ENCODE measurements at regions not wholly inside any gene's neighbourhood (a gene's known extent, or its start where the extent isn't known, plus 50 kb on each side); places are given as distances from the start of the nearest gene placed in this dataset.

DNA sequence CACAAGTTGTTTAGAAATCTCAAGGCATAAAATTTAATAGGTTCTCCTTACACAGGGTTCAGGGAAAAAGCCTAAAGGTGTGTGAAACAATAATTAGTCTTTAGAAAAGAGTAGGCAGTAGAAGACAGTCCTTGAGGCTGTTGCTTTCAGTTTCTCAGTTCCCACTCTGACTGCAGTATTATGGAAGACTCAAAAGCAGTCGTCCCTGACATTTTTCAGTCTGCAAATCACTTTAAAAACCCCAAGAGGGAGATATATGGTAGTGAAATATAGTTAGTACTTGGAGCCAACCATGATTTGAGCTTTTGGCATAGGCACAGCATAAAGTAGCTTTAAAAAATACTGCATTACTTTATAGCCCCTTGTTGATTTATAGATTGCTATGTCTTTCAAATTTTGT is 299.7 kb downstream of the OLFM3 start:
- Mint-ChIP-seq H3K9me3 (ENCODE audit: unreplicated experiment) (no peaks in the 10 kb centered on the region), H3K27me3 (ENCODE audit: unreplicated experiment) (peaks cover 5% of the 10 kb centered on the region), H3K36me3 (ENCODE audit: unreplicated experiment) (no peaks in the 10 kb centered on the region), H3K4me3 (ENCODE audit: unreplicated experiment) (no peak overlapping the region), H3K27ac (ENCODE audit: unreplicated experiment) (no peak overlapping the region), H3K4me1 (ENCODE audit: unreplicated experiment) (no peaks in the 10 kb centered on the region)
- TF ChIP-seq, protein P1, sequence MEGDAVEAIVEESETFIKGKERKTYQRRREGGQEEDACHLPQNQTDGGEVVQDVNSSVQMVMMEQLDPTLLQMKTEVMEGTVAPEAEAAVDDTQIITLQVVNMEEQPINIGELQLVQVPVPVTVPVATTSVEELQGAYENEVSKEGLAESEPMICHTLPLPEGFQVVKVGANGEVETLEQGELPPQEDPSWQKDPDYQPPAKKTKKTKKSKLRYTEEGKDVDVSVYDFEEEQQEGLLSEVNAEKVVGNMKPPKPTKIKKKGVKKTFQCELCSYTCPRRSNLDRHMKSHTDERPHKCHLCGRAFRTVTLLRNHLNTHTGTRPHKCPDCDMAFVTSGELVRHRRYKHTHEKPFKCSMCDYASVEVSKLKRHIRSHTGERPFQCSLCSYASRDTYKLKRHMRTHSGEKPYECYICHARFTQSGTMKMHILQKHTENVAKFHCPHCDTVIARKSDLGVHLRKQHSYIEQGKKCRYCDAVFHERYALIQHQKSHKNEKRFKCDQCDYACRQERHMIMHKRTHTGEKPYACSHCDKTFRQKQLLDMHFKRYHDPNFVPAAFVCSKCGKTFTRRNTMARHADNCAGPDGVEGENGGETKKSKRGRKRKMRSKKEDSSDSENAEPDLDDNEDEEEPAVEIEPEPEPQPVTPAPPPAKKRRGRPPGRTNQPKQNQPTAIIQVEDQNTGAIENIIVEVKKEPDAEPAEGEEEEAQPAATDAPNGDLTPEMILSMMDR (IDR thresholded peaks at IDR 0.05): no peak
- DNase-seq (ENCODE audit: extremely low spot score, unreplicated experiment): no peak

DNA sequence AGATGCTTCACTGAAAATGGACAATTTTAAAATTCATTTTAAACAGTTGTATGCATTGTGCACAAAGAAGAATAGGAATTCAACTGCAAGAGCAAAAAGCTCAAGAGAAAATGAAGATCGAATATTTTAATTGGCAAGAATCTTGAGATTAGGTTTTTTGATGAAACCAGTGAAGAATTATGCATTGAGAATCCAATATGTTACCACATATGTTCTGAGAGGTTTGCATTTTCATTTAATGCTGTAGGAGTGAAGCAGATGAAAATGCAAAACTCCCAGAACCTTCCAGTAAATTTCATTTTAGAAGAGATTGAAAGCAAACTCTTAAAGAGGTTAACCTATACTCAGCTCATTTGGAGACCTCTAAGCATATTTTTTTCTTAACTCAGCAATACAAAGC is 298.0 kb downstream of the OLFM3 start:
- Mint-ChIP-seq H3K27ac (ENCODE audit: unreplicated experiment) (no peak overlapping the region), H3K27me3 (ENCODE audit: unreplicated experiment) (peaks cover 5% of the 10 kb centered on the region), H3K4me1 (ENCODE audit: unreplicated experiment) (no peaks in the 10 kb centered on the region), H3K4me3 (ENCODE audit: unreplicated experiment) (no peak overlapping the region), H3K36me3 (ENCODE audit: unreplicated experiment) (no peaks in the 10 kb centered on the region), H3K9me3 (ENCODE audit: unreplicated experiment) (no peaks in the 10 kb centered on the region)
- DNase-seq (ENCODE audit: extremely low spot score, unreplicated experiment): no peak
- TF ChIP-seq, protein P1 (IDR thresholded peaks at IDR 0.05): no peak

DNA sequence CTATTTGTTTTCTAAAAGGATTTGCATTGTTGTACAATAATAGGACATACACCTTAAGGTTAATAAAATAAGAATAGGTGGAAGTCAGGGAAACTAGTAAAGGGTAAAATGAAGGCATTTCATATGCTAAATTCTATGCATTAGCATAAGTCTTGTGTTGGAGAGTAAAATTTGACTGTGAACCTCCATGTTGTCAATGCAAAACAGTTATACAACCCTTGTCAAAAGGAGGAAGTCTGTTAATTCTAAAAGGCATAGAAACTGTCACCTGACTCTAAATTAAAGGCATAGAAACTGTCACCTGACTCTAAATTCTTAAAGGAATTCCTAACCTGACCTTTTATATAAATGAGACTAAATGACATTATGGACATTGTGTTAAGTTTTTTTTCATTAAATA is 291.8 kb downstream of the OLFM3 start:
- Mint-ChIP-seq H3K36me3 (ENCODE audit: unreplicated experiment) (no peaks in the 10 kb centered on the region), H3K27me3 (ENCODE audit: unreplicated experiment) (peaks cover 13% of the 10 kb centered on the region), H3K9me3 (ENCODE audit: unreplicated experiment) (no peaks in the 10 kb centered on the region)

DNA sequence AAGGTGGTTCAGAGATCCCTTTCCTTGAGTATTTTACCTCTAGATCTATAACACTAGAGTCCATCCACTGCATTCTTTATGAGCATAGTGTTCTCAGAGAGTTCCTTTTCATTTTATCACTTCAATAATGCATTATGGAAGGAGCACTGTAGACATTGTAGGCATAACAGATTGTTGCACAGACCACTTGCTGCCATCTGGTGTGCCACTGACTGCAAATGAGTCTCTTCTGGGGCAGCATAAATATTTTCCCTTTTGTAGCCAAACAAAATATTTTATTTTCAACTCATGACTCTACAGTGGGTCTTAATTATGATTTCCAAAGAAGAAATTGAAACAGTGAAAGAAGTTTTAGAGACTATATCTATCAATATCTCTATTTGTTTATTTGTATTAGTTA is 290.4 kb downstream of the OLFM3 start:
- H3K27ac Mint-ChIP-seq (ENCODE audit: unreplicated experiment): no peak overlapping the region
- no peaks in the 10 kb centered on the region for H3K4me1 Mint-ChIP-seq (ENCODE audit: unreplicated experiment)
- TF ChIP-seq, protein P1 (IDR thresholded peaks at IDR 0.05): no peak
- no peaks in the 10 kb centered on the region for H3K9me3 Mint-ChIP-seq (ENCODE audit: unreplicated experiment)
- no peaks in the 10 kb centered on the region for H3K36me3 Mint-ChIP-seq (ENCODE audit: unreplicated experiment)
- peaks cover 13% of the 10 kb centered on the region for H3K27me3 Mint-ChIP-seq (ENCODE audit: unreplicated experiment)
- H3K4me3 Mint-ChIP-seq (ENCODE audit: unreplicated experiment): no peak overlapping the region
- no peak for DNase-seq (ENCODE audit: extremely low spot score, unreplicated experiment)

More for the DNA sequence above, 291.8 kb downstream of the OLFM3 start:
- H3K4me3 Mint-ChIP-seq (ENCODE audit: unreplicated experiment): no peak overlapping the region
- TF ChIP-seq, protein P1 (IDR thresholded peaks at IDR 0.05): no peak
- no peaks in the 10 kb centered on the region for H3K4me1 Mint-ChIP-seq (ENCODE audit: unreplicated experiment)
- H3K27ac Mint-ChIP-seq (ENCODE audit: unreplicated experiment): no peak overlapping the region
- no peak for DNase-seq (ENCODE audit: extremely low spot score, unreplicated experiment)

DNA sequence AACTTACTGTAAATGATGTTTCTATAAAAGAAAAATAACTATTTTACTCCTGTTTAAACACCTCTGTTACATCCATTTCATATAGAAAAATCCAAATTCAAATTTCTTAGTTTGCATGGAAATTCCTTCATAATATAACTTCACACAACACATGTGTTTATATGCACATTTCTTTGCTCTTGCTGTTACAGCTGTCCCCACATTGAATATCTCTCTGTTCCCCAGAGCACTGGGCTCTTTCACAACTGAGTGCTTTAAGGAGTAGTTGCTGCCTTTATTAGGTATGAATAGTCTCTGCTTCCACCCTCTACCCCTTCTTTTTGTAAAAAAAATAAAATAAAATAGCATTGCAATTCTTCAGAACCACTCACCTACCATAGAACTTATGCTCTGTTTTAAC is 287.0 kb downstream of the OLFM3 start:
- Mint-ChIP-seq H3K4me3 (ENCODE audit: unreplicated experiment) (no peak overlapping the region), H3K9me3 (ENCODE audit: unreplicated experiment) (no peaks in the 10 kb centered on the region), H3K27me3 (ENCODE audit: unreplicated experiment) (peaks cover 16% of the 10 kb centered on the region), H3K36me3 (ENCODE audit: unreplicated experiment) (no peaks in the 10 kb centered on the region), H3K27ac (ENCODE audit: unreplicated experiment) (no peak overlapping the region), H3K4me1 (ENCODE audit: unreplicated experiment) (no peaks in the 10 kb centered on the region)
- no peak for DNase-seq (ENCODE audit: extremely low spot score, unreplicated experiment)
- TF ChIP-seq, protein P1 (IDR thresholded peaks at IDR 0.05): no peak

Measured in osteocyte (in vitro differentiated cells).